Endodermal cell (in vitro differentiated cells): ENCODE measurements at regions not wholly inside any gene's neighbourhood (a gene's known extent, or its start where the extent isn't known, plus 50 kb on each side); places are given as distances from the start of the nearest gene placed in this dataset.

Source experiments
- DNase-seq: peaks from one replicate; pipeline ENCODE4 v3.0.0-alpha.2; 2017
- H3K27ac ChIP-seq: 2 replicates; pipeline ENCODE4 v1.5.1; 2013; ENCODE audit warnings: mild to moderate bottlenecking, low read depth, low read length, moderate library complexity
- H3K27me3 ChIP-seq: 2 replicates; pipeline ENCODE4 v1.6.1; 2013; ENCODE audit warnings: mild to moderate bottlenecking, low read length, moderate library complexity; ENCODE audit not compliant: insufficient read depth, control insufficient read depth, poor library complexity, severe bottlenecking
- H3K36me3 ChIP-seq: 2 replicates; pipeline ENCODE4 v1.7.0; 2013; ENCODE audit warnings: mild to moderate bottlenecking, low read length, moderate library complexity; ENCODE audit not compliant: control insufficient read depth, insufficient read depth
- H3K4me1 ChIP-seq: one replicate; pipeline ENCODE4 v1.7.0; 2013; ENCODE audit warnings: low read length; ENCODE audit not compliant: control insufficient read depth, insufficient read depth
- H3K4me3 ChIP-seq: 2 replicates; pipeline ENCODE4 v1.5.1; 2013; ENCODE audit warnings: mild to moderate bottlenecking, low read length, moderate library complexity
- H3K9ac ChIP-seq: 2 replicates; pipeline ENCODE4 v1.6.1; 2013; ENCODE audit warnings: mild to moderate bottlenecking, low read length, moderate library complexity; ENCODE audit not compliant: poor library complexity, severe bottlenecking; ENCODE audit errors: extremely low read depth
- H3K9me3 ChIP-seq: 2 replicates; pipeline ENCODE4 v1.6.1; 2013; ENCODE audit warnings: mild to moderate bottlenecking, low read length, moderate library complexity; ENCODE audit not compliant: control insufficient read depth
- H3K27ac Mint-ChIP-seq: 2 replicates; pipeline ENCODE4 v1.8.0; 2020; ENCODE audit warnings: mixed read lengths
- H3K27me3 Mint-ChIP-seq: 2 replicates; pipeline ENCODE4 v1.8.0; 2021; ENCODE audit warnings: mild to moderate bottlenecking, mixed read lengths; ENCODE audit not compliant: insufficient read depth
- H3K36me3 Mint-ChIP-seq: 2 replicates; pipeline ENCODE4 v1.8.0; 2020; ENCODE audit warnings: low read depth, mixed read lengths
- H3K4me1 Mint-ChIP-seq: 2 replicates; pipeline ENCODE4 v1.8.0; 2020; ENCODE audit warnings: mixed read lengths
- H3K4me3 Mint-ChIP-seq: 2 replicates; pipeline ENCODE4 v1.8.0; 2020; ENCODE audit warnings: mild to moderate bottlenecking, moderate library complexity, mixed read lengths
- H3K9me3 Mint-ChIP-seq: 2 replicates; pipeline ENCODE4 v1.8.0; 2020; ENCODE audit warnings: mild to moderate bottlenecking, mixed read lengths
- WGBS, 2 experiments: methylation state at CpG; one replicate each; pipeline versions ENCODE4 v1.1.5 to v1.1.7; 2013; ENCODE audit warnings: missing lambda C conversion rate in 2 of 2, mixed read lengths in 1 of 2; ENCODE audit not compliant: insufficient coverage in 1 of 2, insufficient read length in 1 of 2; 5-methylcytosine and 5-hydroxymethylcytosine counted together
- TF ChIP-seq, protein P1 (sequence below): fragments of 200-600 bp; sonication (generic); conservative IDR thresholded peaks from 2 replicates; pipeline ENCODE4 v1.5.0; 2021; ENCODE audit warnings: antibody characterized with exemption, mild to moderate bottlenecking

DNA sequence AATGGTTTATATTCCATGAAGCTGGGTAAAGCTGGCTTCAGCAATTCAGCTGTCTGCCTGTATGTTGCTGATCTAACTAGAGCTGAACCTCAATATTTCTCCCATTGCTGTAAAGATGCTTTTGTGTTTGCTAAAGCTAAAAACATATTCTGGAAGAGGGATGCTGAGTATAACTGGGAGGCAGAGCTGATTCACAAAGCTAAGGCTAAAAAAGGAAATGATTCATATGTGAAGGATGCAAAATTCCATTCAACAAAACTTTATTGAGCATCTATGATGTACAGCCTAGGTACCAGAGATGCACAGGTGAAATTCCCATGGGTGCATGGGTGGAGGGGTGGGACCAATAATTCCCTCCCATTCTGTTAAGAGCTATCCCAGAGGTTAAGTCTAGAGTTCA, 193.9 kb downstream of the KIF18A start:
- Histone ChIP-seq H3K4me3 (no peak overlapping the region), H3K9ac (no peak overlapping the region), H3K27me3 (no peaks in the 10 kb centered on the region), H3K9me3 (no peaks in the 10 kb centered on the region), H3K36me3 (no peaks in the 10 kb centered on the region), H3K27ac (no peak overlapping the region), H3K4me1 (no peaks in the 10 kb centered on the region)
- Mint-ChIP-seq H3K27me3 (no peaks in the 10 kb centered on the region), H3K36me3 (no peaks in the 10 kb centered on the region), H3K4me3 (no peak overlapping the region), H3K4me1 (no peaks in the 10 kb centered on the region), H3K27ac (no peak overlapping the region), H3K9me3 (no peaks in the 10 kb centered on the region)
- DNase-seq, result no peak
- TF ChIP-seq, protein P1, sequence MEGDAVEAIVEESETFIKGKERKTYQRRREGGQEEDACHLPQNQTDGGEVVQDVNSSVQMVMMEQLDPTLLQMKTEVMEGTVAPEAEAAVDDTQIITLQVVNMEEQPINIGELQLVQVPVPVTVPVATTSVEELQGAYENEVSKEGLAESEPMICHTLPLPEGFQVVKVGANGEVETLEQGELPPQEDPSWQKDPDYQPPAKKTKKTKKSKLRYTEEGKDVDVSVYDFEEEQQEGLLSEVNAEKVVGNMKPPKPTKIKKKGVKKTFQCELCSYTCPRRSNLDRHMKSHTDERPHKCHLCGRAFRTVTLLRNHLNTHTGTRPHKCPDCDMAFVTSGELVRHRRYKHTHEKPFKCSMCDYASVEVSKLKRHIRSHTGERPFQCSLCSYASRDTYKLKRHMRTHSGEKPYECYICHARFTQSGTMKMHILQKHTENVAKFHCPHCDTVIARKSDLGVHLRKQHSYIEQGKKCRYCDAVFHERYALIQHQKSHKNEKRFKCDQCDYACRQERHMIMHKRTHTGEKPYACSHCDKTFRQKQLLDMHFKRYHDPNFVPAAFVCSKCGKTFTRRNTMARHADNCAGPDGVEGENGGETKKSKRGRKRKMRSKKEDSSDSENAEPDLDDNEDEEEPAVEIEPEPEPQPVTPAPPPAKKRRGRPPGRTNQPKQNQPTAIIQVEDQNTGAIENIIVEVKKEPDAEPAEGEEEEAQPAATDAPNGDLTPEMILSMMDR, result no peak

DNA sequence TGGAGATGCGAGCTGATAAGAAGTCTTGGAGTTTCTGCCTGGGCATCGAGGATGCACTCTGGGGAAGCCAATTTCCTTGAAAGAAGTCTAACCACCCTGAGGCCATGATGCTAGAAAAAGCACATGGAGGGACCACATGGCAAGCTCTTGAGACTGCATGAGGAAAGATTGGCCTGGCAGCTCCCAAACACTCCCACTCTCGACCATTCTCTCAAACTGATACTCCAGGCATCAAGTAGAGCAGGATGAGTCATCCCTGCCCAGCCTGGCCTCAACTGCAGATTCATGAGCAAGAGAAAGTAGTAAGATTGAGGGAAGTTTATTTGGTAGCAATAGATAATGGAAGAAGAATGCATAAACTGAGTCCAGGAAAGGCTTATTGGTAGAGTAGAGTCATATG, 194.3 kb downstream of the KIF18A start:
- H3K36me3 Mint-ChIP-seq, result no peaks in the 10 kb centered on the region
- no peak for DNase-seq
- H3K9me3 ChIP-seq, result no peaks in the 10 kb centered on the region
- no peak overlapping the region for H3K4me3 ChIP-seq
- H3K4me1 Mint-ChIP-seq, result no peaks in the 10 kb centered on the region
- no peaks in the 10 kb centered on the region for H3K27me3 Mint-ChIP-seq
- WGBS, 2 experiments, result 91 to 100% methylated on average over 2 to 3 of the region's 3 CpGs
- no peaks in the 10 kb centered on the region for H3K4me1 ChIP-seq
- H3K27ac ChIP-seq, result no peak overlapping the region
- no peak overlapping the region for H3K4me3 Mint-ChIP-seq
- H3K9ac ChIP-seq, result no peak overlapping the region
- TF ChIP-seq, protein P1, result no peak
- H3K9me3 Mint-ChIP-seq, result no peaks in the 10 kb centered on the region
- no peak overlapping the region for H3K27ac Mint-ChIP-seq
- no peaks in the 10 kb centered on the region for H3K27me3 ChIP-seq
- no peaks in the 10 kb centered on the region for H3K36me3 ChIP-seq

DNA sequence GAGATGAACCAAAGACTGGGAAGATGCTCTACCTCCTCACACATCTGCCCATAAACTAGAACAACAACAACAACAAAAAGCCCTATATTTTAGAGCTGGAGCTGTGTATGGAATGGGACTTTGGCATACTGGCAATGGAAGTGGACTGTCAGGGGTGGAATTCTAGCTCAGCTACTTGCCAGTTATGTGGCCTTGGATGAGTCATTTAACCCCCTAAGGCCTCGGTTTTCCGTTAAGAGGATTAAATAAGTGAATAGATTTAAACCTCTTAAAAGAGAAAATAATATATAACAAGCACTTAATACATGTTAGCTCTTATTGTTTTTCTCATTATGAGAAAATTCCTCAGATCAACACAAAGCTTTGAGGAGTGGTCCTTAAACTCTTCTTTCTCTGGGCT, 195.0 kb downstream of the KIF18A start:
- H3K27ac Mint-ChIP-seq, result no peak overlapping the region
- no peak for DNase-seq
- H3K27me3 ChIP-seq, result no peaks in the 10 kb centered on the region
- no peak overlapping the region for H3K9ac ChIP-seq
- H3K4me3 ChIP-seq, result no peak overlapping the region
- H3K36me3 ChIP-seq, result no peaks in the 10 kb centered on the region
- no peaks in the 10 kb centered on the region for H3K4me1 Mint-ChIP-seq
- H3K27me3 Mint-ChIP-seq, result no peaks in the 10 kb centered on the region
- H3K4me1 ChIP-seq, result no peaks in the 10 kb centered on the region
- no CpG with 5 or more reads among the region's 2 CpGs for WGBS, 2 experiments
- H3K4me3 Mint-ChIP-seq, result no peak overlapping the region
- H3K9me3 Mint-ChIP-seq, result no peaks in the 10 kb centered on the region
- TF ChIP-seq, protein P1, result no peak
- no peaks in the 10 kb centered on the region for H3K9me3 ChIP-seq
- no peaks in the 10 kb centered on the region for H3K36me3 Mint-ChIP-seq
- no peak overlapping the region for H3K27ac ChIP-seq
